SK-N-SH (cell line): ENCODE measurements at regions not wholly inside any gene's neighbourhood (a gene's known extent, or its start where the extent isn't known, plus 50 kb on each side); places are given as distances from the start of the nearest gene placed in this dataset.

Experiments
- CTCF ChIA-PET: fragments of 300-600, 350-600 bp; formaldehyde crosslinking; extraction: SDS; loops from one replicate; lab custom pipeline; 2021; lab: Yijun Ruan, JAX
- POLR2A ChIA-PET: fragments of 350-600 bp; sonication (Branson Sonifier 250); formaldehyde crosslinking; extraction: SDS; loops from one replicate; lab custom pipeline; 2020; ENCODE audit warnings: antibody characterized with exemption, inconsistent platforms; lab: Yijun Ruan, JAX
- DNase-seq: peaks from one replicate; pipeline ENCODE4 v3.0.0; 2012
- H2AFZ ChIP-seq: fragments of 200-600 bp; sonication (generic); 2 replicates; pipeline ENCODE4 v1.8.1; 2016; ENCODE audit warnings: antibody characterized with exemption, mild to moderate bottlenecking, low read depth
- H3F3A ChIP-seq: fragments of 200-600 bp; sonication (generic); replicated peaks from 2 replicates; pipeline ENCODE3; 2016; ENCODE audit warnings: antibody characterized with exemption, mild to moderate bottlenecking; ENCODE audit not compliant: insufficient read depth
- H3K27ac ChIP-seq, 2 experiments: fragments of 200-500 bp in 1 of 2; fragments of 200-600 bp in 1 of 2; sonication (Bioruptor generic) in 1 of 2; sonication (generic), shearing (Covaris generic) in 1 of 2; 2 replicates each; pipeline versions ENCODE4 v1.5.1 to v1.6.1; 2014 to 2016; ENCODE audit warnings: low read depth in 2 of 2, inconsistent platforms in 1 of 2, low read length in 1 of 2, mild to moderate bottlenecking in 1 of 2, mixed read lengths in 1 of 2
- H3K27me3 ChIP-seq: fragments of 200-600 bp; sonication (generic), shearing (Covaris generic); 2 replicates; pipeline ENCODE4 v1.6.1; 2016; ENCODE audit warnings: mixed run types; ENCODE audit not compliant: insufficient read depth
- H3K36me3 ChIP-seq, 2 experiments: fragments of 200-500 bp in 1 of 2; fragments of 200-600 bp in 1 of 2; sonication (Bioruptor generic) in 1 of 2; sonication (generic) in 1 of 2; replicated peaks in 1 of 2; 2 replicates each; pipeline versions ENCODE3 to v1.5.1; 2014 to 2016; ENCODE audit warnings: low read length in 1 of 2, mild to moderate bottlenecking in 1 of 2; ENCODE audit not compliant: insufficient read depth in 2 of 2, control insufficient read depth in 1 of 2
- H3K4me1 ChIP-seq, 2 experiments: fragments of 200-500 bp in 1 of 2; fragments of 200-600 bp in 1 of 2; sonication (Bioruptor generic) in 1 of 2; sonication (generic), shearing (Covaris generic) in 1 of 2; 2 replicates each; pipeline versions ENCODE4 v1.5.1 to v1.6.1; 2014 to 2016; ENCODE audit warnings: low read depth in 1 of 2, low read length in 1 of 2, mixed run types in 1 of 2; ENCODE audit not compliant: insufficient read depth in 2 of 2, control insufficient read depth in 1 of 2
- H3K4me2 ChIP-seq: fragments of 200-600 bp; sonication (generic), shearing (Covaris generic); 2 replicates; pipeline ENCODE4 v1.6.1; 2017; ENCODE audit warnings: mixed run types
- H3K4me3 ChIP-seq, 2 experiments: fragments of 200-500 bp in 1 of 2; fragments of 200-600 bp in 1 of 2; sonication (Bioruptor generic) in 1 of 2; sonication (generic), shearing (Covaris generic) in 1 of 2; 2 replicates each; pipeline versions ENCODE4 v1.5.1 to v1.8.1; 2014 to 2016; ENCODE audit warnings: low read depth in 2 of 2, inconsistent platforms in 1 of 2, low read length in 1 of 2, mild to moderate bottlenecking in 1 of 2, mixed read lengths in 1 of 2, moderate library complexity in 1 of 2
- H3K79me2 ChIP-seq: fragments of 200-600 bp; sonication (generic); 2 replicates; pipeline ENCODE4 v1.8.1; 2017; ENCODE audit warnings: mild to moderate bottlenecking; ENCODE audit not compliant: insufficient read depth
- H3K9ac ChIP-seq: fragments of 200-600 bp; sonication (generic); 2 replicates; pipeline ENCODE4 v1.6.1; 2017; ENCODE audit warnings: mixed run types
- H3K9me2 ChIP-seq: fragments of 200-600 bp; sonication (generic); 2 replicates; pipeline ENCODE4 v1.6.1; 2017; ENCODE audit warnings: mixed run types
- H3K9me3 ChIP-seq: fragments of 200-600 bp; sonication (generic); 2 replicates; pipeline ENCODE4 v1.6.1; 2017; ENCODE audit warnings: mixed run types, mild to moderate bottlenecking, moderate library complexity
- H4K20me1 ChIP-seq: fragments of 200-600 bp; sonication (generic); 2 replicates; pipeline ENCODE4 v1.6.1; 2017; ENCODE audit warnings: mild to moderate bottlenecking, mixed run types; ENCODE audit not compliant: insufficient read depth
- CHD2 ChIP-seq: fragments of 150-350 bp; IDR thresholded peaks from 2 replicates; pipeline ENCODE4 v1.6.1; 2018; ENCODE audit warnings: low read length; ENCODE audit not compliant: partially characterized antibody
- ELF1 ChIP-seq: IDR thresholded peaks from 2 replicates; pipeline ENCODE4 v1.4.0; 2012
- EP300 ChIP-seq, 2 experiments: IDR thresholded peaks; 2 replicates each; pipeline versions ENCODE4 v1.4.0 to v1.6.1; 2012; ENCODE audit warnings: borderline replicate concordance in 1 of 2, low read depth in 1 of 2, low read length in 1 of 2
- EZH2phosphoT487 ChIP-seq: fragments of 200-600 bp; sonication (generic); IDR thresholded peaks from 2 replicates; pipeline ENCODE4 v1.6.1; 2017; ENCODE audit warnings: low read depth, mixed run types, mild to moderate bottlenecking, antibody characterized with exemption, moderate library complexity, borderline replicate concordance
- FOXM1 ChIP-seq: IDR thresholded peaks from 2 replicates; pipeline ENCODE4 v1.4.0; 2012; ENCODE audit warnings: low read depth, mild to moderate bottlenecking
- GATA2 ChIP-seq: sonication (generic); formaldehyde crosslinking; IDR thresholded peaks from 2 replicates; pipeline ENCODE4 v1.5.0; 2020; ENCODE audit warnings: mild to moderate bottlenecking, missing genetic modification reagents
- JUND ChIP-seq: IDR thresholded peaks from 2 replicates; pipeline ENCODE4 v1.4.0; 2012
- MXI1 ChIP-seq: IDR thresholded peaks from 2 replicates; pipeline ENCODE4 v1.6.1; 2012; ENCODE audit warnings: mild to moderate bottlenecking, low read depth, low read length, improper control_type of control experiment
- NFIC ChIP-seq: IDR thresholded peaks from 2 replicates; pipeline ENCODE4 v1.4.0; 2012; ENCODE audit warnings: borderline replicate concordance
- NRF1 ChIP-seq: IDR thresholded peaks from 2 replicates; pipeline ENCODE4 v1.6.1; 2012; ENCODE audit warnings: low read depth, mild to moderate bottlenecking, low read length
- REST ChIP-seq: IDR thresholded peaks from 2 replicates; pipeline ENCODE4 v1.6.1; 2012; ENCODE audit warnings: mild to moderate bottlenecking, low read depth, low read length, moderate library complexity
- RXRA ChIP-seq: IDR thresholded peaks from 2 replicates; pipeline ENCODE4 v1.4.0; 2012; ENCODE audit warnings: low read depth, mild to moderate bottlenecking, borderline replicate concordance
- SIN3A ChIP-seq: IDR thresholded peaks from 2 replicates; pipeline ENCODE4 v1.6.1; 2012; ENCODE audit warnings: low read depth, mild to moderate bottlenecking, low read length, moderate library complexity, borderline replicate concordance
- TAF1 ChIP-seq: IDR thresholded peaks from 2 replicates; pipeline ENCODE4 v1.6.1; 2012; ENCODE audit warnings: low read depth, mild to moderate bottlenecking, low read length, moderate library complexity, borderline replicate concordance
- TCF12 ChIP-seq: IDR thresholded peaks from 2 replicates; pipeline ENCODE4 v1.4.0; 2012
- USF2 ChIP-seq: fragments of 150-350 bp; IDR thresholded peaks from 2 replicates; pipeline ENCODE4 v1.6.1; 2017; ENCODE audit warnings: antibody characterized with exemption, low read length, low read depth, borderline replicate concordance
- ZBTB33 ChIP-seq: IDR thresholded peaks from 2 replicates; pipeline ENCODE4 v1.4.0; 2012; ENCODE audit warnings: low read depth, borderline replicate concordance
- WGBS: methylation state at CpG from one replicate; pipeline ENCODE4 v1.1.6; 2017; ENCODE audit warnings: low lambda C conversion rate; 5-methylcytosine and 5-hydroxymethylcytosine counted together

GRCh38 chr22:48343461-48343860 is 1484.2 kb downstream of the BRD1 start:
- no peak overlapping the region for H3K27ac ChIP-seq
- H3K4me3 ChIP-seq: no peak overlapping the region
- no peak overlapping the region for H2AFZ ChIP-seq
- 11% methylated on average over 10 of the region's 14 CpGs for WGBS
- POLR2A ChIA-PET: no interaction called here
- H3K4me2 ChIP-seq: no peak overlapping the region
- no peaks in the 10 kb centered on the region for H3F3A ChIP-seq
- no peaks in the 10 kb centered on the region for H3K79me2 ChIP-seq
- CTCF ChIA-PET: no interaction called here
- no peaks in the 10 kb centered on the region; the same call in 1 of the 2 replicates for H3K27me3 ChIP-seq
- no peak for DNase-seq
- no peaks in the 10 kb centered on the region for H3K4me1 ChIP-seq
- no peaks in the 10 kb centered on the region for H3K9me3 ChIP-seq
- no peaks in the 10 kb centered on the region for H4K20me1 ChIP-seq
- H3K9me2 ChIP-seq: no peaks in the 10 kb centered on the region
- H3K36me3 ChIP-seq: no peaks in the 10 kb centered on the region
- H3K9ac ChIP-seq: no peak overlapping the region
- no peak for TF ChIP-seq EZH2phosphoT487
- TF ChIP-seq RXRA: no peak
- no peak for TF ChIP-seq ELF1
- TF ChIP-seq CHD2: no peak
- TF ChIP-seq REST: no peak
- no peak for TF ChIP-seq TAF1
- no peak for TF ChIP-seq FOXM1
- TF ChIP-seq TCF12: no peak
- no peak for TF ChIP-seq NRF1
- no peak for TF ChIP-seq JUND
- TF ChIP-seq EP300 (IDR thresholded peaks at IDR 0.05; ENCODE audit: borderline replicate concordance in 1 of 2, low read depth in 1 of 2, low read length in 1 of 2): no peak
- TF ChIP-seq GATA2: no peak
- TF ChIP-seq USF2: no peak
- TF ChIP-seq MXI1: no peak
- no peak for TF ChIP-seq NFIC
- TF ChIP-seq ZBTB33: no peak
- TF ChIP-seq SIN3A: no peak
